ENCODE measurements at regions not wholly inside any gene's neighbourhood (a gene's known extent, or its start where the extent isn't known, plus 50 kb on each side); places are given as distances from the start of the nearest gene placed in this dataset.
"Not testable (repeated sequence)": the region's sequence is repeated elsewhere in the genome, so short reads cannot be mapped to it uniquely, and the experiment has no call there.

- DNase-seq (ENCODE audit: low read depth in 3 of 3) = no peak
These were observed 51.5 kb upstream of the IFNE start for GRCh38 chr9:21533597-21533996.

GRCh38 chr9:21535396-21535795 is 53.3 kb upstream of the IFNE start:
- no peak for DNase-seq (ENCODE audit: low read depth in 3 of 3)

GRCh38 chr9:21542787-21543186 is 60.7 kb upstream of the IFNE start:
- no peak for DNase-seq (ENCODE audit: low read depth in 3 of 3)

GRCh38 chr9:21543187-21543586 is 61.1 kb upstream of the IFNE start:
- DNase-seq (ENCODE audit: low read depth in 3 of 3) = no peak

GRCh38 chr9:21543816-21544215 is 61.7 kb upstream of the IFNE start:
- DNase-seq (ENCODE audit: low read depth in 3 of 3) = not testable (repeated sequence)

GRCh38 chr9:21546949-21547348 is 64.8 kb upstream of the IFNE start:
- no peak for DNase-seq (ENCODE audit: low read depth in 3 of 3)

- DNase-seq (ENCODE audit: low read depth in 3 of 3) = no peak
These were observed 67.2 kb upstream of the IFNE start for GRCh38 chr9:21549251-21549765.

- no peak for DNase-seq (ENCODE audit: low read depth in 3 of 3)
These were observed 67.8 kb upstream of the IFNE start for GRCh38 chr9:21549890-21550289.

GRCh38 chr9:21550392-21550791 is 68.3 kb upstream of the IFNE start:
- no peak for DNase-seq (ENCODE audit: low read depth in 3 of 3)

GRCh38 chr9:21551401-21551800 is 69.3 kb upstream of the IFNE start:
- no peak for DNase-seq (ENCODE audit: low read depth in 3 of 3)

GRCh38 chr9:21552244-21553170 is 70.4 kb upstream of the IFNE start:
- no peak for DNase-seq (ENCODE audit: low read depth in 3 of 3)

- DNase-seq (ENCODE audit: low read depth in 3 of 3) = no peak
These were observed 71.3 kb upstream of the IFNE start for GRCh38 chr9:21553441-21553840.

- DNase-seq (ENCODE audit: low read depth in 3 of 3) = no peak
These were observed 72.7 kb upstream of the IFNE start for GRCh38 chr9:21554813-21555212.

- no peak for DNase-seq (ENCODE audit: low read depth in 3 of 3)
These were observed 73.8 kb upstream of the IFNE start for GRCh38 chr9:21555911-21556310.

GRCh38 chr9:21556581-21557427 is 74.7 kb upstream of the IFNE start:
- DNase-seq (ENCODE audit: low read depth in 3 of 3) = no peak

- DNase-seq (ENCODE audit: low read depth in 3 of 3) = no peak
These were observed 75.3 kb upstream of the IFNE start for GRCh38 chr9:21557428-21557768.

- DNase-seq (ENCODE audit: low read depth in 3 of 3) = no peak
These were observed 76.0 kb upstream of the IFNE start for GRCh38 chr9:21558079-21558478.

- peak in 1 of 3 experiments; percentile 2 for DNase-seq (ENCODE audit: low read depth in 3 of 3)
These were observed 76.7 kb upstream of the IFNE start for GRCh38 chr9:21558615-21559401.

GRCh38 chr9:21559402-21560280 is 77.5 kb upstream of the IFNE start:
- peak; percentile 22 to 40 (median 22) for DNase-seq (ENCODE audit: low read depth in 3 of 3)

- DNase-seq (ENCODE audit: low read depth in 3 of 3) = no peak
These were observed 78.2 kb upstream of the IFNE start for GRCh38 chr9:21560281-21560745.

GRCh38 chr9:21561502-21561901 is 79.4 kb upstream of the IFNE start:
- no peak for DNase-seq (ENCODE audit: low read depth in 3 of 3)
